ENCODE measurements at regions not wholly inside any gene's neighbourhood (a gene's known extent, or its start where the extent isn't known, plus 50 kb on each side); places are given as distances from the start of the nearest gene placed in this dataset.

GRCh38 chr22:48705159-48705916, 1122.3 kb downstream of the BRD1 start:
- TF ChIP-seq CTCF (IDR thresholded peaks at IDR 0.05): no peak
- TF ChIP-seq POLR2A (IDR thresholded peaks at IDR 0.05): no peak
